Heart left ventricle (tissue), 16 donors: ENCODE measurements at regions not wholly inside any gene's neighbourhood (a gene's known extent, or its start where the extent isn't known, plus 50 kb on each side); places are given as distances from the start of the nearest gene placed in this dataset.

Experiments used
- ATAC-seq, 4 donors: fragments of 200-7000 bp; cut with Tn5 transposase; one replicate each; pipeline ENCODE4 v1.9.1; 2020 to 2022; ENCODE audit warnings: moderate library complexity in 4 of 4, mild to moderate bottlenecking in 3 of 4, moderate number of reproducible peaks in 1 of 4
- DNase-seq, 5 donors: peaks; one replicate each; pipeline ENCODE4 v3.0.0-alpha.2; 2020
- H3K27ac ChIP-seq, 12 donors: fragments of 200-600 bp; sonication (generic) in 4 of 12; one replicate each; pipeline versions ENCODE4 v1.5.0 to v1.8.0; 2016 to 2022; ENCODE audit warnings: mild to moderate bottlenecking in 2 of 12
- H3K27me3 ChIP-seq, 9 donors: fragments of 200-600 bp; sonication (generic) in 2 of 9; one replicate each; pipeline versions ENCODE4 v1.5.1 to v1.8.0; 2016 to 2022; ENCODE audit warnings: mild to moderate bottlenecking in 3 of 9
- H3K36me3 ChIP-seq, 9 donors: fragments of 200-600 bp; sonication (generic) in 2 of 9; one replicate each; pipeline versions ENCODE4 v1.5.0 to v1.8.0; 2018 to 2022; ENCODE audit warnings: mild to moderate bottlenecking in 2 of 9
- H3K4me1 ChIP-seq, 12 donors: fragments of 200-600 bp; sonication (generic) in 4 of 12; one replicate each; pipeline versions ENCODE4 v1.5.0 to v1.8.0; 2016 to 2022; ENCODE audit warnings: mild to moderate bottlenecking in 3 of 12
- H3K4me3 ChIP-seq, 12 donors: fragments of 200-600 bp; sonication (generic) in 4 of 12; one replicate each; pipeline versions ENCODE4 v1.5.0 to v1.8.0; 2017 to 2022; ENCODE audit warnings: mild to moderate bottlenecking in 9 of 12, moderate library complexity in 4 of 12
- H3K9me3 ChIP-seq, 12 donors: fragments of 200-600 bp; sonication (generic) in 4 of 12; one replicate each; pipeline versions ENCODE4 v1.5.0 to v1.8.0; 2016 to 2022; ENCODE audit warnings: mild to moderate bottlenecking in 1 of 12
- POLR2A ChIP-seq, 2 donors: fragments of 450-650 bp; IDR thresholded peaks; one replicate each; pipeline ENCODE4 v1.6.1; 2017; ENCODE audit warnings: antibody characterized with exemption in 2 of 2, mild to moderate bottlenecking in 2 of 2, moderate library complexity in 2 of 2
- WGBS, 4 donors: extraction: QIAGEN DNeasy Blood & Tissue Kit in 2 of 4; methylation state at CpG; one replicate each; pipeline versions ENCODE4 v1.1.5 to v1.1.7; 2013 to 2018; 5-methylcytosine and 5-hydroxymethylcytosine counted together
- intact Hi-C, 10 donors: fragments of 100-400 bp; cut with DNase I; formaldehyde crosslinking; loops; one replicate each; pipeline versions ENCODE4 v1.11.1 to v1.14.2; 2022
- TF ChIP-seq, protein P1 (sequence below), 12 donors: fragments of 200-600 bp; sonication (generic) in 4 of 12; IDR thresholded peaks; one replicate each; pipeline versions ENCODE4 v1.5.0 to v1.8.0; 2018 to 2022; ENCODE audit warnings: antibody characterized with exemption in 12 of 12, mild to moderate bottlenecking in 5 of 12
- donor health status: ischemic (EF 13 %, LVEDD 7.1; RV severe dilation, severe dysfunction).
- donor health status: healthy with polysubstance abuse.
- donor health status: DM: no; HTN: yes; CAD: no.
- donor health status: DM: no; HTN: no; CAD: no.
- donor health status: ischemic (EF 25% LVEDD 6.9; RV normal size, moderate dysfunction).
- donor health status: ischemic (EF 25% LVEDD 5.7; RV mildly dilated, moderate dysfunction).
- donor health status: healthy.
- donor health status: DM: yes; HTN: yes; CAD: no.
- donor health status: ischemic (EF 35%, LVEDD 5.7; RV mildly dilated, moderate dysfunction).
- donor health status: nonischemic (EF 11% LVEDD 7.7; RV severe dilation, severe dysfunction).
- donor health status: DM: yes; HTN: yes; CAD: no.
- donor health status: PGD.
- donor health status: ischemic (EF 29% LVEDD 5.4; RV normal size, mild dysfunction).
- donor health status: nonischemic (EF 23%, LVEDD 6.1; RV moderate dilation, normal function).

DNA sequence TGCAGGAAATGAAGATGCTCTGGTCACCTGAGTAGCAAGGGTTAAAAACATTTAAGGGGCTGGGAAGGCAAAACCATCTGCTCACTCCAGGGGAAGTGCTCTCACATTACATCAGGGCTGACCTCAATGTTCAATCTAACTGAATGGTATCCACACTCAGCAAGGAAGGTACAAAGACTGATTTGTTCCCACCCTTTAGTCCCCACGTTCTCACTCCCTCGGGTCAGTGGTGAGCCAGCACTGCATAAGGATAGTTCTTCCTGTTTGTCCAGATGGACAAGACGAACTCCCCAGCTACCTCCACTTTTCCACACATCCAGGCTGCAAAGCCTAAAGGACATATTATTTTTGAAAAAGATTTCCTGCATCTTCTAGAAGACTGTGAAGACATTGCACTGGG is 126.6 kb upstream of the SLC14A2 start:
- H3K27ac ChIP-seq: no peak overlapping the region
- TF ChIP-seq, protein P1, sequence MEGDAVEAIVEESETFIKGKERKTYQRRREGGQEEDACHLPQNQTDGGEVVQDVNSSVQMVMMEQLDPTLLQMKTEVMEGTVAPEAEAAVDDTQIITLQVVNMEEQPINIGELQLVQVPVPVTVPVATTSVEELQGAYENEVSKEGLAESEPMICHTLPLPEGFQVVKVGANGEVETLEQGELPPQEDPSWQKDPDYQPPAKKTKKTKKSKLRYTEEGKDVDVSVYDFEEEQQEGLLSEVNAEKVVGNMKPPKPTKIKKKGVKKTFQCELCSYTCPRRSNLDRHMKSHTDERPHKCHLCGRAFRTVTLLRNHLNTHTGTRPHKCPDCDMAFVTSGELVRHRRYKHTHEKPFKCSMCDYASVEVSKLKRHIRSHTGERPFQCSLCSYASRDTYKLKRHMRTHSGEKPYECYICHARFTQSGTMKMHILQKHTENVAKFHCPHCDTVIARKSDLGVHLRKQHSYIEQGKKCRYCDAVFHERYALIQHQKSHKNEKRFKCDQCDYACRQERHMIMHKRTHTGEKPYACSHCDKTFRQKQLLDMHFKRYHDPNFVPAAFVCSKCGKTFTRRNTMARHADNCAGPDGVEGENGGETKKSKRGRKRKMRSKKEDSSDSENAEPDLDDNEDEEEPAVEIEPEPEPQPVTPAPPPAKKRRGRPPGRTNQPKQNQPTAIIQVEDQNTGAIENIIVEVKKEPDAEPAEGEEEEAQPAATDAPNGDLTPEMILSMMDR (IDR thresholded peaks at IDR 0.05): no peak
- no peak for TF ChIP-seq POLR2A (IDR thresholded peaks at IDR 0.05)
- whole genome bisulfite sequencing, 4 donors: 27 to 37% (median 31%) methylated on average over 3 of the region's 3 CpGs
- peaks cover 0 to 4% (median 0%) of the 10 kb centered on the region in 12 donors for H3K9me3 ChIP-seq
- no peaks in the 10 kb centered on the region for H3K4me1 ChIP-seq
- DNase-seq (no peak), ATAC-seq (no peak)
- H3K4me3 ChIP-seq: no peak overlapping the region
- H3K36me3 ChIP-seq: no peaks in the 10 kb centered on the region
- intact Hi-C loops: no loop called here
- no peaks in the 10 kb centered on the region for H3K27me3 ChIP-seq

DNA sequence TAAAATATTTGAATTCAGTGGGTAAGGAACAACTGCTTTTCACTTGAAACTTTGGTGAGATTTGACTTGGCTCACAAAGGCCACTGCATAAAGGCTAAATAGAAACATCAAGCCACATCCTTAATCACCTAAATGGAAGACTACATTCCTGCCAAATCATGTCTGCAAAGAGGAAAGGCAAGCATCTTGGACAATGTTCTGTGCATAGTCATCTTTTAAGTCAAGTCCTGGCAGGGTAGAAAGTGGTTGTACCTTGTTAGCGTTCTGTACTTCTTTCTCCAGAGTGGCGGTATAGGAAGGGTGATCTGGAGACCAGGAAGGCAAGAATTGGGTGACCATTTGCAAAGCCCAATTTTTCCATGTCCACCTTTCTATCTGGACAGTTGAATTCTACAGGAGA is 121.4 kb upstream of the SLC14A2 start:
- Histone ChIP-seq H3K4me3 (no peak overlapping the region), H3K4me1 (no peaks in the 10 kb centered on the region), H3K27me3 (no peaks in the 10 kb centered on the region), H3K27ac (no peak overlapping the region), H3K36me3 (no peaks in the 10 kb centered on the region), H3K9me3 (no peaks in the 10 kb centered on the region)
- WGBS, 4 donors: 96 to 98% (median 97%) methylated on average over 2 of the region's 2 CpGs
- DNase-seq (no peak), ATAC-seq (no peak)
- intact Hi-C loops: no loop called here
- no peak for TF ChIP-seq POLR2A (IDR thresholded peaks at IDR 0.05)
- TF ChIP-seq, protein P1 (IDR thresholded peaks at IDR 0.05): no peak

- H3K27me3 ChIP-seq: no peaks in the 10 kb centered on the region
- TF ChIP-seq, protein P1 (IDR thresholded peaks at IDR 0.05): no peak
- no peak for TF ChIP-seq POLR2A (IDR thresholded peaks at IDR 0.05)
- H3K4me3 ChIP-seq: no peak overlapping the region
- no peak overlapping the region for H3K27ac ChIP-seq
- WGBS, 4 donors: 89 to 93% (median 91%) methylated on average over 6 of the region's 6 CpGs
- ATAC-seq: no peak
- H3K9me3 ChIP-seq: no peaks in the 10 kb centered on the region
- no peaks in the 10 kb centered on the region for H3K36me3 ChIP-seq
- intact Hi-C loops: no loop called here
- DNase-seq: no peak
- H3K4me1 ChIP-seq: no peaks in the 10 kb centered on the region
These were observed 120.5 kb upstream of the SLC14A2 start for GRCh38 chr18:45494811-45495210.

DNA sequence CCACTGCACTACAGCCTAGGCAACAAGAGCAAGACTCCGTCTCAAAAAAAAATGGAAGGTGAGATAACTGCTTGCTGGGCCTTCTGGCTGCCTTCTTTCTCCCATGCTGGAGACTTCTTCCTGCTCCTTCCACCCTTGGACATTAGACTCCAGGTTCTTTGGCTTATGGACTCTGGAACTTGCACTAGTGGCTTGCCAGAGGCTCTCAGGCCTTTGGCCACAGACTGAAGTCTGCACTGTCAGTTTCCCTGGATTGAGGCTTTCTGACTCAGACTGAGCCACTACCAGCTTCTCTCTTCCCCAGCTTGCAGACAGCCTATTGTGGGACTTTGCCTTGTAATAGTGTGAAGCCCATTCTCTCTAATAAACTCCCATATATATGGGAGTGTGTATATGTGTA is 118.5 kb upstream of the SLC14A2 start:
- DNase-seq: no peak
- no peaks in the 10 kb centered on the region for H3K27me3 ChIP-seq
- H3K4me1 ChIP-seq: no peaks in the 10 kb centered on the region
- intact Hi-C loops: no loop called here
- whole genome bisulfite sequencing, 4 donors: 91 to 100% (median 97%) methylated on average over 1 of the region's 1 CpG
- no peak overlapping the region for H3K4me3 ChIP-seq
- no peak for TF ChIP-seq POLR2A (IDR thresholded peaks at IDR 0.05)
- TF ChIP-seq, protein P1 (IDR thresholded peaks at IDR 0.05): no peak
- H3K36me3 ChIP-seq: no peaks in the 10 kb centered on the region
- ATAC-seq: no peak
- no peak overlapping the region for H3K27ac ChIP-seq
- no peaks in the 10 kb centered on the region for H3K9me3 ChIP-seq
